Heart right ventricle (tissue), 16 donors: ENCODE measurements at regions not wholly inside any gene's neighbourhood (a gene's known extent, or its start where the extent isn't known, plus 50 kb on each side); places are given as distances from the start of the nearest gene placed in this dataset.

Experiments
- ATAC-seq, 8 donors: fragments of 200-7000 bp; cut with Tn5 transposase; one replicate each; pipeline ENCODE4 v1.9.1; 2020; ENCODE audit warnings: mild to moderate bottlenecking in 8 of 8, moderate library complexity in 8 of 8, moderate number of reproducible peaks in 1 of 8
- DNase-seq, 2 donors: peaks; one replicate each; pipeline ENCODE4 v3.0.0-alpha.2; 2020
- H3K27ac ChIP-seq, 10 donors: fragments of 200-600 bp; sonication (generic) in 2 of 10; one replicate each; pipeline versions ENCODE4 v1.5.0 to v1.8.0; 2020 to 2022; ENCODE audit warnings: mild to moderate bottlenecking in 3 of 10
- H3K27me3 ChIP-seq, 7 donors: fragments of 200-600 bp; one replicate each; pipeline ENCODE4 v1.8.0; 2021 to 2022; ENCODE audit warnings: mild to moderate bottlenecking in 2 of 7
- H3K36me3 ChIP-seq, 9 donors: fragments of 200-600 bp; sonication (generic) in 1 of 9; one replicate each; pipeline versions ENCODE4 v1.5.0 to v1.8.0; 2020 to 2022; ENCODE audit warnings: mild to moderate bottlenecking in 2 of 9
- H3K4me1 ChIP-seq, 9 donors: fragments of 200-600 bp; sonication (generic) in 1 of 9; one replicate each; pipeline versions ENCODE4 v1.5.0 to v1.8.0; 2020 to 2022; ENCODE audit warnings: mild to moderate bottlenecking in 4 of 9
- H3K4me3 ChIP-seq, 10 donors: fragments of 200-600 bp; sonication (generic) in 2 of 10; one replicate each; pipeline versions ENCODE4 v1.5.0 to v1.8.0; 2020 to 2022; ENCODE audit warnings: mild to moderate bottlenecking in 7 of 10, moderate library complexity in 2 of 10
- H3K9me3 ChIP-seq, 11 donors: fragments of 200-600 bp in 10 of 11; sonication (generic) in 2 of 11; one replicate each; pipeline versions ENCODE4 v1.5.0 to v1.8.0; 2013 to 2022; ENCODE audit warnings: mild to moderate bottlenecking in 2 of 11, control low read depth in 1 of 11, moderate library complexity in 1 of 11
- CTCF ChIP-seq, 9 donors: fragments of 200-600 bp; sonication (generic) in 2 of 9; IDR thresholded peaks; one replicate each; pipeline versions ENCODE4 v1.5.0 to v1.8.0; 2021 to 2022; ENCODE audit warnings: antibody characterized with exemption in 9 of 9, mild to moderate bottlenecking in 5 of 9, moderate library complexity in 1 of 9
- WGBS, 2 donors: extraction: QIAGEN DNeasy Blood & Tissue Kit; methylation state at CpG; one replicate each; pipeline ENCODE4 v1.1.7; 2013; ENCODE audit warnings: inconsistent platforms in 1 of 2; 5-methylcytosine and 5-hydroxymethylcytosine counted together
- intact Hi-C, 10 donors: fragments of 100-400 bp; cut with DNase I; formaldehyde crosslinking; loops; one replicate each; pipeline versions ENCODE4 v1.11.1 to v1.14.2; 2022
- donor health status: Arrhythmogenic right ventricular cardiomyopathy.
- donor health status: ischemic (EF 13 %, LVEDD 7.1; RV severe dilation, severe dysfunction).
- donor health status: healthy with polysubstance abuse.
- donor health status: DM: no; HTN: yes; CAD: no.
- donor health status: DM: no; HTN: no; CAD: no.
- donor health status: ischemic (EF 25% LVEDD 6.9; RV normal size, moderate dysfunction).
- donor health status: ischemic (EF 25% LVEDD 5.7; RV mildly dilated, moderate dysfunction).
- donor health status: healthy.
- donor health status: DM: yes; HTN: yes; CAD: no.
- donor health status: Ischemic cardiomyopathy.
- donor health status: ischemic (EF 35%, LVEDD 5.7; RV mildly dilated, moderate dysfunction).
- donor health status: nonischemic (EF 11% LVEDD 7.7; RV severe dilation, severe dysfunction).
- donor health status: DM: yes; HTN: yes; CAD: no.
- donor health status: PGD.
- donor health status: ischemic (EF 29% LVEDD 5.4; RV normal size, mild dysfunction).
- donor health status: nonischemic (EF 23%, LVEDD 6.1; RV moderate dilation, normal function).

GRCh38 chr17:14827396-14827919 lies 437.7 kb downstream of the PMP22 start:
- 35 to 54% methylated on average over 6 of the region's 6 CpGs for WGBS, 2 donors
- intact Hi-C loops = no loop called here
- Histone ChIP-seq H3K27ac (no peak overlapping the region), H3K4me3 (no peak overlapping the region), H3K4me1 (no peaks in the 10 kb centered on the region), H3K9me3 (peaks cover 0 to 23% (median 0%) of the 10 kb centered on the region in 11 donors), H3K27me3 (peaks cover 0 to 9% (median 2%) of the 10 kb centered on the region in 7 donors), H3K36me3 (no peaks in the 10 kb centered on the region)
- no peak for TF ChIP-seq CTCF (IDR thresholded peaks at IDR 0.05)
- ATAC-seq = no peak
- DNase-seq = no peak

- intact Hi-C loops = no loop called here
- DNase-seq = no peak
Measured at GRCh38 chr17:14826358-14826757, 438.8 kb downstream of the PMP22 start.

GRCh38 chr17:14818469-14818868 lies 446.7 kb downstream of the PMP22 start:
- no peaks in the 10 kb centered on the region for H3K4me1 ChIP-seq
- H3K27ac ChIP-seq = no peak overlapping the region
- DNase-seq (no peak), ATAC-seq (no peak)
- intact Hi-C loops = loop anchor here in 1 of 10 donors (10.0 kb wide), 1 partner anchor 524 kb away; no protein-coding TSS in a partner anchor
- H3K36me3 ChIP-seq = no peaks in the 10 kb centered on the region
- H3K9me3 ChIP-seq = peaks cover 0 to 6% (median 0%) of the 10 kb centered on the region in 11 donors
- WGBS, 2 donors = 85 to 94% methylated on average over 1 of the region's 1 CpG
- peaks cover 0 to 4% (median 0%) of the 10 kb centered on the region in 7 donors for H3K27me3 ChIP-seq
- H3K4me3 ChIP-seq = no peak overlapping the region
- no peak for TF ChIP-seq CTCF (IDR thresholded peaks at IDR 0.05)

More at GRCh38 chr17:14826358-14826757, 438.8 kb downstream of the PMP22 start:
- no peak overlapping the region for H3K4me3 ChIP-seq
- no peaks in the 10 kb centered on the region for H3K4me1 ChIP-seq
- H3K9me3 ChIP-seq = peaks cover 0 to 23% (median 0%) of the 10 kb centered on the region in 11 donors
- peaks cover 0 to 9% (median 0%) of the 10 kb centered on the region in 7 donors for H3K27me3 ChIP-seq
- WGBS, 2 donors = 72 to 81% methylated on average over 3 of the region's 3 CpGs
- no peak for ATAC-seq
- no peak for TF ChIP-seq CTCF (IDR thresholded peaks at IDR 0.05)
- no peaks in the 10 kb centered on the region for H3K36me3 ChIP-seq
- H3K27ac ChIP-seq = no peak overlapping the region

GRCh38 chr17:14815079-14815478 lies 450.0 kb downstream of the PMP22 start:
- 90 to 91% methylated on average over 6 of the region's 6 CpGs for WGBS, 2 donors
- ATAC-seq (no peak), DNase-seq (no peak)
- peaks cover 0 to 4% (median 0%) of the 10 kb centered on the region in 11 donors for H3K9me3 ChIP-seq
- intact Hi-C loops = loop anchor here in 1 of 10 donors (10.0 kb wide), 1 partner anchor 520 kb away; no protein-coding TSS in a partner anchor
- no peak for TF ChIP-seq CTCF (IDR thresholded peaks at IDR 0.05)
- no peaks in the 10 kb centered on the region for H3K4me1 ChIP-seq
- H3K27me3 ChIP-seq = peaks cover 0 to 6% (median 0%) of the 10 kb centered on the region in 7 donors
- H3K36me3 ChIP-seq = no peaks in the 10 kb centered on the region
- H3K27ac ChIP-seq = no peak overlapping the region
- no peak overlapping the region for H3K4me3 ChIP-seq
